A172 (cell line): ENCODE measurements at regions not wholly inside any gene's neighbourhood (a gene's known extent, or its start where the extent isn't known, plus 50 kb on each side); places are given as distances from the start of the nearest gene placed in this dataset.

Experiments used
- DNase-seq: peaks from one replicate; pipeline ENCODE4 v3.0.0-alpha.2; 2015; ENCODE audit warnings: low spot score

- DNase-seq, result no peak
These were observed 99.8 kb upstream of the CDH5 start for GRCh38 chr16:66266436-66267291.

GRCh38 chr16:66265556-66266141 is 100.8 kb upstream of the CDH5 start:
- DNase-seq, result no peak

- DNase-seq, result no peak
These were observed 101.5 kb upstream of the CDH5 start for GRCh38 chr16:66265048-66265415.

- DNase-seq, result peak; percentile 59
These were observed 102.0 kb upstream of the CDH5 start for GRCh38 chr16:66264311-66265047.

GRCh38 chr16:66263973-66264310 is 102.5 kb upstream of the CDH5 start:
- peak; percentile 30 for DNase-seq

- DNase-seq, result peak; percentile 26
These were observed 103.1 kb upstream of the CDH5 start for GRCh38 chr16:66263168-66263972.

- peak; percentile 31 for DNase-seq
These were observed 104.0 kb upstream of the CDH5 start for GRCh38 chr16:66262253-66263167.

- DNase-seq, result no peak
These were observed 104.7 kb upstream of the CDH5 start for GRCh38 chr16:66261826-66262225.

- DNase-seq, result no peak
These were observed 105.8 kb upstream of the CDH5 start for GRCh38 chr16:66260522-66261254.

GRCh38 chr16:66258916-66259845 is 107.3 kb upstream of the CDH5 start:
- DNase-seq, result no peak

GRCh38 chr16:66256919-66257318 is 109.6 kb upstream of the CDH5 start:
- DNase-seq, result no peak

GRCh38 chr16:66255647-66256046 is 110.8 kb upstream of the CDH5 start:
- no peak for DNase-seq

GRCh38 chr16:66254751-66255150 is 111.7 kb upstream of the CDH5 start:
- DNase-seq, result no peak

- no peak for DNase-seq
These were observed 112.4 kb upstream of the CDH5 start for GRCh38 chr16:66254106-66254505.

- no peak for DNase-seq
These were observed 114.9 kb upstream of the CDH5 start for GRCh38 chr16:66251476-66252160.

GRCh38 chr16:66250686-66251431 is 115.6 kb upstream of the CDH5 start:
- DNase-seq, result peak; percentile 81
